Renal cortex interstitium (tissue), 11 donors: ENCODE measurements at regions not wholly inside any gene's neighbourhood (a gene's known extent, or its start where the extent isn't known, plus 50 kb on each side); places are given as distances from the start of the nearest gene placed in this dataset.

Experiments used
- DNase-seq, 11 donors: peaks; one replicate each; pipeline ENCODE4 v3.0.0-alpha.2; 2013; ENCODE audit warnings: low read depth in 9 of 11, low spot score in 4 of 11; ENCODE audit errors: extremely low read depth in 1 of 11

DNA sequence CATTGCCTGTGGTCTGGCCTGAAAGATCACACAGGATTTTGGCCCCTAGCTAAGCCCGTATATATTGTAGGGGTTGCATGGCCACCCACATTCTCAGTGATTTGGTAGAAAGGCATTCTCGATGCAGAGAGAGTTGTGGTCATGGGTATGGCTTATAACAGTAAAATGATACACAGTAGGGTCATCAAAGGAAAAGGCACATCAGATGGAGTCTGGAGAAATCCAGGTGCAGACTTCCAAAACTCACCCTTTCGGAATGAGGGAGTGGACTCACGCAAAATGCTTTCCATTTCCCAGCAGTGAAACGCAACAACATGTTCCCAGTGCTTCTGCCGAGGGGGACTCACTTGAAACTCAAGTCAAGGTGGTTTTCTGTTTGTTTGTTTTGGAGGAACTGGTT lies 802.5 kb upstream of the SLITRK1 start:
- DNase-seq, result no peak

DNA sequence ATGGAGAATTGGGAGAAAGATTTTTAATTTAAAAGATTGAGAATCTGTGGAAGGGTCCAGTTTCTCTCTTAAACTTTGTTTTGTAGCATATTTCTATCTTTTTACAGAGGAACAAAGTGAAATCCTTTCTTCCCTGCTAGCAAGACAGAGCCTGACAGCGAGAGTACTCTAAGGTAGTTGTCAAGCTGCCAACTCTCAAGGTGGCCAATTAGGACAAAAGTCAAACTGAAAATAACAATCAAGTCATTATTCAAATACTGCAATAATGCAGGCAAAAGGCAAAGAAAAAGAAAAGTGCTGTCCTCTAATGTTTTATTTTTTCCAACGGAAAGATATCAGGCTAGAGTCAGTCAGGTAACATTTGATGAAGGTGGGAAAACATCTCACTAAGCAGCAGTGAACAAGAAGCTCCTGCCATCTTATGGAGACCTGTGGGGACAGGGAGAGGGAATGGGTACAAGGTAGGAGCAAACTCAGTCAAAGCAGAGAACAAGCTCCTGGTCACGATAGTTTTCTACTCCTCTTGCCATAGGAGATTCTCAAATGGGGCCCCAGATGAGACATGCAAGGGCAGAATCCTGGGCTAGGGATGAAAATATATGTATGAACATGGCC lies 801.9 kb upstream of the SLITRK1 start:
- no peak for DNase-seq

DNA sequence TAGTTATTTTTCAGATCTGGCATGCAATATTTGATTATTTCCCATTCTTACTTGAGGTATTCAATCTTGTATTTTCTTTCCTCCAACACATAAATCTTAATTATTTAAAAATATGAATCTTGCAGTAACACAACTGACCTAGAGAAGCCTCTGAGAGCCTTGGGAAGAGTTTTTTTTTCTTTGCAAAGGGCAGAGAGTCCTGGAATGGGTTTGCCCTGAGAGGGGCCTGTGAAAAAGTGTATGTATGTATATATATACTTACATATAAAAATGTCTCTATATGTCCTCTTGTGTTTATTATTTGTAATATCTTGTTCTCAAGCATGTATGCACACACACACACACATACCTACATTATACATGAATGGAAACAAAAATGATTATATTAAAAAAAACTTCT lies 801.2 kb upstream of the SLITRK1 start:
- DNase-seq, result no peak

DNA sequence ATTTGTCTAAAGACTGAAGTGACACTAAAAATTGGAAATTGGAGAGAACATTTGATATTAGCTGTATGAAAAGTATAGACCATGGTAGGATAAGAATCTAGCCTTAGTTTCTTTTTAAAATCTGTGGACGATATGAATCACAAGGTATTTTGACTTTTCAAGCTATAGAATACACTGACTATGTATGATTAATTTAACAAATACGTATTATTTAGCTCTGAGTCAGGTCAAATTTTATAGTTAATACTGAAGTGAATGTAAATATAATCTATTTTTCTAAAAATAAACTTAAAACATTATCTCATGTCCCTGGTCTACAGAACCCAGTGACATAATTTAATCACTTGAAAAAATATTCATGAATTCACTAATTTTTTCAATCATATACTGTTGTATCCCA lies 795.6 kb upstream of the SLITRK1 start:
- no peak for DNase-seq

DNA sequence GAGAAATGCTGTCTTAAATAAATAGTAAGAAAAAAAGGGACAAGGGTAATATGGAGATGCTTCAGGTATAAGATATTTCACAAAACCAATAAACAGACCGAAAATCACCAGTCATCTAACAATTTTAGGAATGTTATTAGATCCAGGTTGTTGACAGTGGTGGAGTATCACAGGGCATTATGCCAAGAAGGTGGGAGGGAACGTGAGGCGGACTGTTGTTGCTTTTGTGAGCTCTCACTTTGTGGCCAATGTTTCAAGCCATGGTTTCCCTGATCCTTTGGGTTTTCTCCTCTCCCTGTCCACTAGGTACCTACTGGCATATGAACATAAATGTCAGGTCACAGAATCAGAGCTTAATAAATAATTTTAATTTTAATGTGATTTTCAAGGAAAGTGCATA lies 790.3 kb upstream of the SLITRK1 start:
- DNase-seq, result no peak

- no peak for DNase-seq
Observed at GRCh38 chr13:84670245-84670644, 788.0 kb upstream of the SLITRK1 start.

DNA sequence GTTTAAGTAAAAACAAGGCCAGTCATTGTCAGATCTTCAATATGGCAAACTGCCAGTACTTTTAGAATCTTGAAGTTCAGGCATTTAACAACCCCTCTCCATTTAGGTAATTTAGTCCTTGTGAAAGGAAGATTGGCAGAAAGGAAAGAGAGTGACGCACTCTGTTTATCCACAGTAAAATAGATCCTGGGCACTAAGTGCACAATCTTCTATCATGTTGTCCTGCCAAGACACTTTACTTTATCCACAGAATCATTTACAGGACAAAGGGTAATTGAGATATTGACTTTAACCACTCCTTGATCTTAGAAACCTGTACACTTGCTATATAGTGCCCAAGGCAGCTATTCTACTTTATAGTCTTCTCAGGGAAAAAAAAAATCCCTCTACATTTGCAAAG lies 786.4 kb upstream of the SLITRK1 start:
- DNase-seq, result no peak

- DNase-seq, result no peak
Observed at GRCh38 chr13:84662491-84662890, 780.2 kb upstream of the SLITRK1 start.

- DNase-seq, result no peak
Observed at GRCh38 chr13:84661718-84662117, 779.4 kb upstream of the SLITRK1 start.

- DNase-seq, result no peak
Observed at GRCh38 chr13:84659359-84659661, 777.0 kb upstream of the SLITRK1 start.

DNA sequence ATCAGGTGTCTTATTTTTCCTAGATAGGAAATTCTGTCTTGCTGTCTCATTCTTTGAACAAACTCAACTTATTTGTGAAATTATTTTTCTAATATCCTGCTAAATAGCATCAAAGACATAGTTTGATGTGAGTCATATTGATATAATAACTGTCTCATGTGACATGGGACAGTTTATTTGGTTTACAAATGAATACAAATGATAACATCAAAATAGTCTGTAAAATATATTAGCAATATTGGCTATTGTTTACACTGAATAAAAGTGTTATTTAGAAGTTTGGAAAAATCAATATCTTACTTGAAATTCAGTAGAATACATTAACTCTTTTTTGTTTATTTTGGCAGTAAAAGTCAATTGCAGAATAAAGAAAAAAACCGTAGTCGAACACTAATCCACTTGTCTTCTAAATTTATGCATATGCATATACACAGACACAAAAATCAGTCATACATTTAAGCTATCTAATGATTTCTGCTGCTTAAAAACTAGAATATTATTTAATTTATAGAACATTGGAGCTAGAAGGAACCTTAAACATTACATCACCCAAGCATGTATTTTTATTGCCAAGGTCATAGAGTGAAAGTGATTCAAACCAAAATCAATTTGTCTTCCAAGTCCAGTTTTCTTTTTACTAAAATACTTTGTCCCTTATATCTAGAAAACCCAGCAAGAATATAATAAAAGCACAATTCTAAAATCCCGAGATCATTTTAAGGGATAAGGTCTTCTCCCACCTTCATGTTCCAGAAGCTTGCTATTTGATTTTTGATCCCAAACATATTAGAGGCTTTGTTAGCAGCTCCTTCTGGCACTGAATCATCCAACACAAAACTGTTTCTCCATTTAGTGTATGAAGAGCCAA lies 776.5 kb upstream of the SLITRK1 start:
- DNase-seq, result no peak

DNA sequence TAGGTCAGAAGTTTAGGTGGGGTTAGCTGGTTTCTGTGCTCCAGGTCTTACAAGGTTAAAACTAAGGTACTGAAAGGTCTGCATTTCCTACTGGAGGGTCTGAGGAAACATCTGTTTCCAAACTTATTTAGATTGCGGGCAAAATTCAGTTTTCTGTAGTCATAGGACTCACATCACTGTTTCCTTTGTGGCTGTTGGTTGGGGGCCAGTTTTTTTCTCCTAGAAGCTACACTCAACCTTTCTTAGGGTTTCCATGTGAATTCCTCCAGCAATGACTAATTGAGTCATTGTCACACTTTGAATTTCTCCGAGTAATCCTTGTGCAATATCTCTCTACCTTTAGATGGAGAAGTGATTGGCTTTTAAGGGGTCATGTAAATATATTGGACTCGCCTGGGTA lies 773.4 kb upstream of the SLITRK1 start:
- DNase-seq, result no peak

- DNase-seq, result no peak
Observed at GRCh38 chr13:84654654-84655275, 772.5 kb upstream of the SLITRK1 start.

DNA sequence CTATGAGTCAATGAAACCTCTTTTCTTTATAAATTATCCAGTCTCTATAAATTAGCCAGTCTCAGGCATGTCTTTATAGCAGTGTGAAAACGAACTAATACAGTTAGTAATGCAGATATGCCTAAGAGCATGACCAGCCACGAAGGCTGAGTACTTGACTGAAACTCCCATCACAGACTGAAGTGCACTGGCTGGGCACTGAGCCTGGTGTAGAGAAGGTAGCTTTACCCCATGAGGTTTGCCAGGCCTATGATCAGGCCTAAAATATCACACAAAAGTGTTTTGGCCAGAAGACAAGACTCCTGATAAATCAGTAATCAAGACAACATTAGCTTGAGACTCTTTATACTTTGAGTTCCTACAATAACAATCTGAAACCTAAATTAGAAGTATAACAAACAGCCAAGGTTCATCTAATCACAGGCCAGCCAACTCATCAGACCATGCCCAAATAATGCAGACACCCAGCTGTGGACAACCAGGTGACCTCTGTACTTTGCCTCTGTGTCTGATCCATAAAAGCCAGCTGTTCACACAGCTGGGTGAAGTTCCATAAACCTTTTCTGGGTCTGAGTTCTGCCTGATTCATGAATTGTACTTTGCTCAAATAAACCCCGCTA lies 771.8 kb upstream of the SLITRK1 start:
- no peak for DNase-seq

GRCh38 chr13:84651705-84652104 lies 769.4 kb upstream of the SLITRK1 start:
- no peak for DNase-seq

- no peak for DNase-seq
Observed at GRCh38 chr13:84651288-84651687, 769.0 kb upstream of the SLITRK1 start.

- no peak for DNase-seq
Observed at GRCh38 chr13:84649853-84650252, 767.6 kb upstream of the SLITRK1 start.

- DNase-seq, result no peak
Observed at GRCh38 chr13:84648069-84648640, 765.9 kb upstream of the SLITRK1 start.

DNA sequence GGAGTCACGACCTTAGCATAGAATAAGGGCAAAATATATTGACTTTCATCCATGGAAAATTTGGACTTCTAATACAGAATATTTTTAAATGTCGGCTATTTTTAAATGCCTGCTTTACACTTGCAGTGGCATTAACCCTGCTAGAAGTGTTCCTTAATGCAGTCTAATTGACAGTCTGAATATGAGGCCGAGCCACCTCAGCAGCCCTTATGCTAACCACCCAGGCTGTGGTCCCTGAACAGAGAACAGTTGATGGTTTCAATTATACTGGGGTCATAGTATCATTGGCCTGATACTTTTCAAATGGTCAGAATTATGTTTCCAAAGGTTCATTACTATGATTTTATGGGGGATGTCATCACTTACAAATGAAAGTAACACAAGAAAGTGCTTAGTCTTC lies 764.7 kb upstream of the SLITRK1 start:
- DNase-seq, result no peak
